GM19239 (cell line): ENCODE measurements at regions not wholly inside any gene's neighbourhood (a gene's known extent, or its start where the extent isn't known, plus 50 kb on each side); places are given as distances from the start of the nearest gene placed in this dataset.

Experiments
- DNase-seq: peaks from one replicate; pipeline ENCODE4 v3.0.0; 2011; ENCODE audit warnings: low spot score; ENCODE audit not compliant: insufficient read length
- FAIRE-seq: peaks from 2 replicates; lab custom pipeline; 2011; peaks lifted over from hg19 to GRCh38; lab: Jason Lieb, UNC

- no peak for DNase-seq
- FAIRE-seq = no peak
These were observed 586.3 kb downstream of the PLCL1 start for GRCh38 chr2:198390670-198391069.

GRCh38 chr2:198387677-198388076 is 583.3 kb downstream of the PLCL1 start:
- FAIRE-seq (no peak), DNase-seq (no peak)

GRCh38 chr2:198385856-198386255 is 581.5 kb downstream of the PLCL1 start:
- no peak for DNase-seq
- no peak for FAIRE-seq

GRCh38 chr2:198385326-198385725 is 580.9 kb downstream of the PLCL1 start:
- DNase-seq (no peak), FAIRE-seq (no peak)

GRCh38 chr2:198383392-198383791 is 579.0 kb downstream of the PLCL1 start:
- FAIRE-seq = no peak
- DNase-seq = no peak

- FAIRE-seq = no peak
These were observed 578.4 kb downstream of the PLCL1 start for GRCh38 chr2:198382811-198383210.

GRCh38 chr2:198376677-198377076 is 572.3 kb downstream of the PLCL1 start:
- FAIRE-seq (no peak), DNase-seq (no peak)

More at GRCh38 chr2:198382811-198383210, 578.4 kb downstream of the PLCL1 start:
- DNase-seq = no peak

- FAIRE-seq (no peak), DNase-seq (no peak)
These were observed 570.7 kb downstream of the PLCL1 start for GRCh38 chr2:198375083-198375410.

- FAIRE-seq (peak; percentile 64), DNase-seq (peak; percentile 1)
These were observed 570.1 kb downstream of the PLCL1 start for GRCh38 chr2:198374375-198375082.

- peak; percentile 94 for FAIRE-seq
- DNase-seq = peak; percentile 13
These were observed 567.6 kb downstream of the PLCL1 start for GRCh38 chr2:198371921-198372543.

GRCh38 chr2:198371329-198371728 is 566.9 kb downstream of the PLCL1 start:
- FAIRE-seq = no peak
- no peak for DNase-seq

GRCh38 chr2:198368089-198368488 is 563.7 kb downstream of the PLCL1 start:
- DNase-seq = no peak
- no peak for FAIRE-seq

- FAIRE-seq (no peak), DNase-seq (no peak)
These were observed 558.3 kb downstream of the PLCL1 start for GRCh38 chr2:198362740-198363139.

GRCh38 chr2:198359308-198359707 is 554.9 kb downstream of the PLCL1 start:
- no peak for DNase-seq
- no peak for FAIRE-seq

- FAIRE-seq (no peak), DNase-seq (no peak)
These were observed 551.8 kb downstream of the PLCL1 start for GRCh38 chr2:198356157-198356556.

GRCh38 chr2:198351647-198352046 is 547.3 kb downstream of the PLCL1 start:
- DNase-seq (no peak), FAIRE-seq (no peak)

GRCh38 chr2:198347946-198348345 is 543.6 kb downstream of the PLCL1 start:
- FAIRE-seq = no peak
- DNase-seq = no peak

- FAIRE-seq (no peak), DNase-seq (no peak)
These were observed 543.0 kb downstream of the PLCL1 start for GRCh38 chr2:198347349-198347748.

- no peak for FAIRE-seq
- DNase-seq = no peak
These were observed 539.1 kb downstream of the PLCL1 start for GRCh38 chr2:198343471-198343870.

GRCh38 chr2:198340846-198341245 is 536.5 kb downstream of the PLCL1 start:
- DNase-seq (no peak), FAIRE-seq (no peak)

GRCh38 chr2:198339116-198339515 is 534.7 kb downstream of the PLCL1 start:
- no peak for FAIRE-seq
- DNase-seq = no peak

GRCh38 chr2:198337368-198337767 is 533.0 kb downstream of the PLCL1 start:
- no peak for DNase-seq
- FAIRE-seq = no peak
